K562 (cell line): ENCODE measurements at regions not wholly inside any gene's neighbourhood (a gene's known extent, or its start where the extent isn't known, plus 50 kb on each side); places are given as distances from the start of the nearest gene placed in this dataset.

Experiments used
- ATAC-seq: fragments of 200-7000 bp; cut with Tn5 transposase; 3 replicates; pipeline ENCODE4 v1.9.1; 2020; ENCODE audit warnings: moderate library complexity
- BruUV-seq: library from RNA; stranded (reverse); fragments of 400-500 nt; replicated peaks from 2 replicates; lab custom pipeline; 2021; lab: Mats Ljungman, UMichigan
- CTCF ChIA-PET: fragments of 300-600 bp; formaldehyde crosslinking; extraction: SDS; loops from one replicate; lab custom pipeline; 2021; ENCODE audit warnings: low intra/inter-chr PET ratio; lab: Yijun Ruan, JAX
- POLR2A ChIA-PET: fragments of 300-600, 350-650 bp; sonication (Branson Sonifier 250); formaldehyde crosslinking; extraction: SDS; loops from one replicate; lab custom pipeline; 2021; ENCODE audit warnings: antibody characterized with exemption, inconsistent platforms; lab: Yijun Ruan, JAX
- DNase-seq, 4 experiments: peaks; one replicate each; pipeline versions ENCODE4 v3.0.0 to v3.0.0-alpha.2; 2011 to 2018; ENCODE audit warnings: low spot score in 3 of 4, mixed read lengths in 3 of 4; ENCODE audit errors: extremely low read depth in 1 of 4
- FAIRE-seq: peaks from 2 replicates; lab custom pipeline; 2011; peaks lifted over from hg19 to GRCh38; lab: Jason Lieb, UNC
- H2AFZ ChIP-seq: 2 replicates; pipeline ENCODE4 v1.6.0; 2011; ENCODE audit warnings: low read depth, low read length, control low read depth, inconsistent platforms
- H3K27ac ChIP-seq: fragments of 200-600 bp; 3 replicates; pipeline ENCODE4 v1.8.0; 2011; ENCODE audit warnings: low read depth, mild to moderate bottlenecking, control low read depth, inconsistent platforms, low read length, moderate library complexity, mixed read lengths; ENCODE audit errors: extremely low read depth
- H3K27me3 ChIP-seq, 2 experiments: fragments of 300-600 bp in 1 of 2; 2 replicates in 1 of 2; 3 replicates in 1 of 2; pipeline versions ENCODE4 v1.6.0 to v1.8.0; 2011; ENCODE audit warnings: inconsistent platforms in 2 of 2, low read length in 2 of 2, mild to moderate bottlenecking in 1 of 2, mixed read lengths in 1 of 2, moderate library complexity in 1 of 2; ENCODE audit not compliant: control insufficient read depth in 2 of 2, insufficient read depth in 2 of 2
- H3K36me3 ChIP-seq: fragments of 300-600 bp; 3 replicates; pipeline ENCODE4 v1.8.0; 2011; ENCODE audit warnings: mild to moderate bottlenecking, low read length, inconsistent platforms; ENCODE audit not compliant: control insufficient read depth, insufficient read depth
- H3K4me1 ChIP-seq, 2 experiments: fragments of 200-600 bp in 1 of 2; replicated peaks in 1 of 2; 2 replicates in 1 of 2; 3 replicates in 1 of 2; pipeline versions ENCODE4 v1.5.1 to v1.8.0; 2011; ENCODE audit warnings: inconsistent platforms in 2 of 2, low read length in 2 of 2, mild to moderate bottlenecking in 1 of 2, mixed read lengths in 1 of 2, moderate library complexity in 1 of 2; ENCODE audit not compliant: control insufficient read depth in 2 of 2, insufficient read depth in 2 of 2
- H3K4me2 ChIP-seq: 2 replicates; pipeline ENCODE4 v1.6.1; 2011; ENCODE audit warnings: low read length, control low read depth, inconsistent platforms, mixed read lengths; ENCODE audit not compliant: insufficient read depth
- H3K4me3 ChIP-seq: fragments of 200-600 bp; sonication (generic), shearing (Covaris generic); 2 replicates; pipeline ENCODE4 v1.5.1; 2016; ENCODE audit warnings: control low read depth, inconsistent platforms
- H3K79me2 ChIP-seq: fragments of 200-600 bp; 3 replicates; pipeline ENCODE4 v1.8.0; 2011; ENCODE audit warnings: low read length, inconsistent platforms; ENCODE audit not compliant: control insufficient read depth, insufficient read depth
- H3K9ac ChIP-seq, 2 experiments: 2 replicates each; pipeline versions ENCODE4 v1.6.0 to v1.6.1; 2011; ENCODE audit warnings: low read depth in 2 of 2, low read length in 2 of 2, control low read depth in 1 of 2, inconsistent platforms in 1 of 2, mild to moderate bottlenecking in 1 of 2, mixed read lengths in 1 of 2; ENCODE audit not compliant: insufficient read depth in 1 of 2
- H3K9me1 ChIP-seq: one replicate; pipeline ENCODE4 v1.6.0; 2011; ENCODE audit warnings: inconsistent platforms, mild to moderate bottlenecking, low read length, moderate library complexity; ENCODE audit not compliant: control insufficient read depth, insufficient read depth
- H3K9me3 ChIP-seq: replicated peaks from 2 replicates; pipeline ENCODE4 v1.5.1; 2011; ENCODE audit warnings: low read depth, low read length, inconsistent platforms; ENCODE audit not compliant: control insufficient read depth, insufficient read depth
- H4K20me1 ChIP-seq: replicated peaks from 2 replicates; pipeline ENCODE4 v1.6.1; 2011; ENCODE audit warnings: low read length, inconsistent platforms, mixed read lengths; ENCODE audit not compliant: control insufficient read depth, insufficient read depth
- ARHGAP35 ChIP-seq: fragments of 450-650 bp; IDR thresholded peaks from 2 replicates; pipeline ENCODE4 v1.6.1; 2018; ENCODE audit not compliant: partially characterized antibody
- CBFA2T3 ChIP-seq: fragments of 450-650 bp; IDR thresholded peaks from 2 replicates; pipeline ENCODE4 v1.6.1; 2017
- DDX20 ChIP-seq: fragments of 450-650 bp; IDR thresholded peaks from 2 replicates; pipeline ENCODE4 v1.6.1; 2016; ENCODE audit warnings: missing genetic modification characterization, low read depth, mild to moderate bottlenecking, missing compliant biosample characterization, moderate library complexity
- FOS ChIP-seq: IDR thresholded peaks from 3 replicates; pipeline ENCODE4 v1.6.1; 2011; ENCODE audit not compliant: insufficient read length; ENCODE audit errors: extremely low read depth
- FOXK1 ChIP-seq: sonication (generic); formaldehyde crosslinking; IDR thresholded peaks from 2 replicates; pipeline ENCODE4 v1.8.0; 2022; ENCODE audit warnings: missing genetic modification reagents, mild to moderate bottlenecking, borderline replicate concordance
- GABPB2 ChIP-seq: fragments of 250-450 bp; sonication (Bioruptor Pico); conservative IDR thresholded peaks from 2 replicates; pipeline ENCODE4 v1.5.1; 2021; ENCODE audit warnings: mild to moderate bottlenecking
- MEIS2 ChIP-seq: fragments of 450-650 bp; IDR thresholded peaks from 2 replicates; pipeline ENCODE4 v1.6.1; 2014; ENCODE audit warnings: mild to moderate bottlenecking; ENCODE audit not compliant: partially characterized antibody
- MTA3 ChIP-seq: fragments of 450-650 bp; formaldehyde crosslinking; IDR thresholded peaks from 2 replicates; pipeline ENCODE4 v1.6.1; 2017; ENCODE audit warnings: mild to moderate bottlenecking, borderline replicate concordance
- NR2C2 ChIP-seq, 2 experiments: fragments of 200-800 bp in 1 of 2; sonication (Bioruptor generic) in 1 of 2; sonication (generic) in 1 of 2; formaldehyde crosslinking in 1 of 2; IDR thresholded peaks; 2 replicates each; pipeline versions ENCODE4 v1.6.1 to v1.8.0; 2016 to 2022; ENCODE audit warnings: mild to moderate bottlenecking in 1 of 2, missing compliant biosample characterization in 1 of 2, missing genetic modification characterization in 1 of 2, missing genetic modification reagents in 1 of 2
- PHF20 ChIP-seq: fragments of 450-650 bp; IDR thresholded peaks from 2 replicates; pipeline ENCODE4 v1.6.1; 2018; ENCODE audit not compliant: partially characterized antibody
- POLR2B ChIP-seq: fragments of 450-650 bp; IDR thresholded peaks from 2 replicates; pipeline ENCODE4 v1.6.1; 2018; ENCODE audit warnings: low read depth; ENCODE audit not compliant: partially characterized antibody
- POLR2H ChIP-seq: IDR thresholded peaks from 2 replicates; pipeline ENCODE4 v1.6.1; 2016; ENCODE audit warnings: missing genetic modification characterization, low read depth, mild to moderate bottlenecking, control low read depth, missing compliant biosample characterization, moderate library complexity
- RBM25 ChIP-seq: fragments of 200-400 bp; formaldehyde crosslinking; IDR thresholded peaks from 2 replicates; pipeline ENCODE4 v1.6.1; 2018; ENCODE audit warnings: low read length, low read depth, moderate library complexity; ENCODE audit not compliant: severe bottlenecking
- SMARCE1 ChIP-seq: fragments of 450-650 bp; IDR thresholded peaks from 2 replicates; pipeline ENCODE4 v1.7.1; 2016; ENCODE audit warnings: mild to moderate bottlenecking
- TCF3 ChIP-seq: sonication (generic); formaldehyde crosslinking; IDR thresholded peaks from 2 replicates; pipeline ENCODE4 v1.4.0; 2020; ENCODE audit warnings: mild to moderate bottlenecking, missing genetic modification reagents
- XRCC5 ChIP-seq: fragments of 200-400 bp; formaldehyde crosslinking; IDR thresholded peaks from 2 replicates; pipeline ENCODE4 v1.6.1; 2017; ENCODE audit warnings: low read depth, mild to moderate bottlenecking, low read length
- ZFP36 ChIP-seq: fragments of 150-350 bp; IDR thresholded peaks from 2 replicates; pipeline ENCODE4 v1.6.1; 2018; ENCODE audit warnings: low read length, low read depth; ENCODE audit not compliant: partially characterized antibody
- ZNF23 ChIP-seq: fragments of 250-450 bp; sonication (Bioruptor Pico); IDR thresholded peaks from 2 replicates; pipeline ENCODE4 v1.4.0; 2020; ENCODE audit warnings: mild to moderate bottlenecking
- ZNF324 ChIP-seq: fragments of 250-450 bp; sonication (Bioruptor Pico); IDR thresholded peaks from 2 replicates; pipeline ENCODE4 v1.4.0; 2020; ENCODE audit warnings: mild to moderate bottlenecking
- ZNF75A ChIP-seq: fragments of 450-650 bp; formaldehyde crosslinking; IDR thresholded peaks from 2 replicates; pipeline ENCODE4 v1.4.0; 2020; ENCODE audit warnings: mild to moderate bottlenecking
- WGBS: fragments of 100-300 bp; shearing (Covaris generic); methylation state at CpG from one replicate; pipeline ENCODE4 v1.1.6; 2016; ENCODE audit warnings: low coverage, mixed read lengths; ENCODE audit not compliant: insufficient coverage; ENCODE audit errors: missing lambda C conversion rate; 5-methylcytosine and 5-hydroxymethylcytosine counted together
- in situ Hi-C: fragments of 300-500 bp; cut with MboI; formaldehyde crosslinking; loops from 4 replicates; pipeline ENCODE4 v1.15.0; 2018; ENCODE audit warnings: inconsistent platforms, mixed read lengths
- intact Hi-C: fragments of 100-400 bp; cut with micrococcal nuclease; formaldehyde crosslinking; loops from 2 replicates; pipeline ENCODE4 v1.14.2; 2022
- TF ChIP-seq, protein P1 (sequence below): sonication (generic); formaldehyde crosslinking; IDR thresholded peaks from 2 replicates; pipeline ENCODE4 v1.8.0; 2022; ENCODE audit warnings: missing genetic modification reagents, mild to moderate bottlenecking, borderline replicate concordance

DNA sequence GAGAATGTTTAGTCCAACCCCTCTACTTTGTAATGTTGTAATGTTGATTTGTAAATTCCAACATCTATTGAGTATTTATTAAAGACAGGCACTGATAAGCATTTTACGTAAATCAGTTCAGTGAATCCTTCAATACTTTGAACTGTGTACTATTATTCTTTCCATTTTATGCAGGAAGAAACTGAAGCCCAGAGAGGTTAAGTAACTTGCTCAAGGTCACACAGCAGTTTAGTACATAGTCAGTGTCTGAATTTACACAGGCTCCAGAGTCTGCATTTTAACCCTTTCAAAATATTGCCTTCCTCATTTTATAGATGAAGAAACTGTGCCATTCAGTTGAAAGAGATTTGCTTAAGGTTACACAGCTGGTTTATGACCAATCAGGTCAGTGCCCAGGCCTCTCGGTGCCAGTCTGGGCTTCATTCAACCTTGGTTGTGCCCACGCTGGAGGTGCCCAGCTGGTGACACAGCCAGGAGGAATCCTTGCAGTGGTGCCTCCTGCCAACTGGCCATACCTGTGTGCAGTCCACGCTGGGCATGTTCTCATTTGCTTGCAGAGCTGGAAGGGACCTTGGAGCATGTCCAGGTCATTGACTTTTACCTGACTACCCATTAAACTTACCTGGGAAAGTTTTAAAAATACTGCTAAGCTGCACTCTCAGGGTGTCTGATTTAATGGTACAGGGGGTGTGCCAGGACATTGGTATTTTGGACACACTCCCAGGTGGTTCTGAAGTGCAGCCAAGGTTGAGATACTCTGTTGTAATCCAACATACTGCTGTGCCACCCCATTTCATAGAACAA lies 74.3 kb upstream of the CYRIA start (continued):
- TF ChIP-seq ZFP36, result peak; percentile 84
- no peak for TF ChIP-seq POLR2H
- TF ChIP-seq MTA3, result no peak
- no peak for TF ChIP-seq NR2C2 (CRISPR knock-in tag; IDR thresholded peaks at IDR 0.05)
- TF ChIP-seq NR2C2 (tag; IDR thresholded peaks at IDR 0.05), result no peak
- no peak for TF ChIP-seq ZNF324 (CRISPR knock-in tag)
- no peak for TF ChIP-seq SMARCE1
- no peak for TF ChIP-seq PHF20
- TF ChIP-seq RBM25, result peak; percentile 99

GRCh38 chr2:16738361-16739225 lies 73.0 kb upstream of the CYRIA start:
- Histone ChIP-seq H3K4me3 (no peak overlapping the region), H3K9ac (no peak overlapping the region), H4K20me1 (no peaks in the 10 kb centered on the region), H3K27me3 (peaks cover 0 to 7% of the 10 kb centered on the region in 2 experiments; a peak in 1 of 5 replicates), H3K79me2 (no peaks in the 10 kb centered on the region), H3K9me1 (no peaks in the 10 kb centered on the region), H3K36me3 (no peaks in the 10 kb centered on the region), H2AFZ (no peak overlapping the region), H3K4me2 (no peak overlapping the region; the same call in 1 of the 2 replicates), H3K9me3 (no peaks in the 10 kb centered on the region), H3K27ac (no peak overlapping the region), H3K4me1 (peaks cover 0 to 9% of the 10 kb centered on the region in 2 experiments; a peak in 2 of 5 replicates)
- in situ Hi-C loops, result no loop called here
- no TSS peak for BruUV-seq
- intact Hi-C loops, result no loop called here
- ATAC-seq (no peak; the same call in 1 of the 3 replicates), DNase-seq (no peak), FAIRE-seq (no peak)
- CTCF ChIA-PET, result no interaction called here
- POLR2A ChIA-PET, result interaction anchor here (0.6 kb wide), 1 partner anchor 802 kb away, joined by 3 read pairs; the partner anchor contains the start of gene VSNL1
- 7% methylated on average over 6 of the region's 6 CpGs for WGBS
- peak; percentile 57 for TF ChIP-seq TCF3
- TF ChIP-seq FOS, result no peak
- 0 out of 2 replicates have a peak, but pooled peaks have one; percentile 29 for TF ChIP-seq CBFA2T3
- no peak for TF ChIP-seq MEIS2
- no peak for TF ChIP-seq GABPB2 (CRISPR knock-in tag)
- TF ChIP-seq FOXK1 (CRISPR knock-in tag), result no peak
- TF ChIP-seq ARHGAP35, result no peak
- no peak for TF ChIP-seq DDX20 (tag)
- TF ChIP-seq POLR2B, result no peak
- no peak for TF ChIP-seq ZNF23 (CRISPR knock-in tag)
- TF ChIP-seq ZNF75A (CRISPR knock-in tag), result no peak
- TF ChIP-seq, protein P1, sequence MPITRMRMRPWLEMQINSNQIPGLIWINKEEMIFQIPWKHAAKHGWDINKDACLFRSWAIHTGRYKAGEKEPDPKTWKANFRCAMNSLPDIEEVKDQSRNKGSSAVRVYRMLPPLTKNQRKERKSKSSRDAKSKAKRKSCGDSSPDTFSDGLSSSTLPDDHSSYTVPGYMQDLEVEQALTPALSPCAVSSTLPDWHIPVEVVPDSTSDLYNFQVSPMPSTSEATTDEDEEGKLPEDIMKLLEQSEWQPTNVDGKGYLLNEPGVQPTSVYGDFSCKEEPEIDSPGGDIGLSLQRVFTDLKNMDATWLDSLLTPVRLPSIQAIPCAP (CRISPR knock-in tag), result no peak
- TF ChIP-seq XRCC5, result no peak
